ENCODE measurements at regions not wholly inside any gene's neighbourhood (a gene's known extent, or its start where the extent isn't known, plus 50 kb on each side); places are given as distances from the start of the nearest gene placed in this dataset.

- DNase-seq: no peak
Measured at GRCh38 chr1:184279911-184280458, 106.8 kb upstream of the C1orf21 start.

- no peak for DNase-seq
Measured at GRCh38 chr1:184283999-184284398, 102.8 kb upstream of the C1orf21 start.

GRCh38 chr1:184284900-184285299 is 101.9 kb upstream of the C1orf21 start:
- DNase-seq: no peak

- no peak for DNase-seq
Measured at GRCh38 chr1:184285401-184286087, 101.3 kb upstream of the C1orf21 start.

GRCh38 chr1:184287001-184287400 is 99.8 kb upstream of the C1orf21 start:
- DNase-seq: no peak

- no peak for DNase-seq
Measured at GRCh38 chr1:184289825-184290550, 96.8 kb upstream of the C1orf21 start.

GRCh38 chr1:184291701-184292100 is 95.1 kb upstream of the C1orf21 start:
- DNase-seq: no peak

- no peak for DNase-seq
Measured at GRCh38 chr1:184292101-184292500, 94.7 kb upstream of the C1orf21 start.

GRCh38 chr1:184294101-184294500 is 92.7 kb upstream of the C1orf21 start:
- no peak for DNase-seq

- peak; percentile 97 for DNase-seq
Measured at GRCh38 chr1:184296466-184297243, 90.2 kb upstream of the C1orf21 start.

GRCh38 chr1:184297244-184297750 is 89.5 kb upstream of the C1orf21 start:
- peak; percentile 9 for DNase-seq

GRCh38 chr1:184298440-184299405 is 88.1 kb upstream of the C1orf21 start:
- peak; percentile 22 for DNase-seq

GRCh38 chr1:184299406-184299790 is 87.4 kb upstream of the C1orf21 start:
- DNase-seq: no peak

GRCh38 chr1:184299796-184300195 is 87.0 kb upstream of the C1orf21 start:
- DNase-seq: no peak

- DNase-seq: no peak
Measured at GRCh38 chr1:184300446-184300845, 86.4 kb upstream of the C1orf21 start.

- no peak for DNase-seq
Measured at GRCh38 chr1:184301227-184301626, 85.6 kb upstream of the C1orf21 start.

GRCh38 chr1:184302346-184302745 is 84.5 kb upstream of the C1orf21 start:
- no peak for DNase-seq

GRCh38 chr1:184310157-184310819 is 76.5 kb upstream of the C1orf21 start:
- DNase-seq: no peak

- DNase-seq: no peak
Measured at GRCh38 chr1:184311580-184311979, 75.2 kb upstream of the C1orf21 start.

- DNase-seq: no peak
Measured at GRCh38 chr1:184315254-184315653, 71.6 kb upstream of the C1orf21 start.

GRCh38 chr1:184319879-184320278 is 67.0 kb upstream of the C1orf21 start:
- DNase-seq: no peak

Data from skin of body (tissue), 1 donor.